ENCODE measurements at regions not wholly inside any gene's neighbourhood (a gene's known extent, or its start where the extent isn't known, plus 50 kb on each side); places are given as distances from the start of the nearest gene placed in this dataset.

- Histone ChIP-seq H3K4me3 (no peak overlapping the region), H3K4me1 (replicated peaks in 1 of 2) (no peaks in the 10 kb centered on the region), H3K27ac (no peak overlapping the region), H3K9me3 (replicated peaks in 1 of 3) (no peaks in the 10 kb centered on the region), H3K36me3 (replicated peaks in 1 of 2) (no peaks in the 10 kb centered on the region), H3K27me3 (no peaks in the 10 kb centered on the region)
- no peak for TF ChIP-seq POLR2A (IDR thresholded peaks at IDR 0.05)
- no peak for DNase-seq
- intact Hi-C loops (cut with DNase I) = no loop called here
- WGBS, 4 donors = 78 to 83% (median 81%) methylated on average over 10 to 17 of the region's 17 CpGs
Observed at GRCh38 chr20:50248104-50248641, 57.5 kb downstream of the CEBPB start.

DNA sequence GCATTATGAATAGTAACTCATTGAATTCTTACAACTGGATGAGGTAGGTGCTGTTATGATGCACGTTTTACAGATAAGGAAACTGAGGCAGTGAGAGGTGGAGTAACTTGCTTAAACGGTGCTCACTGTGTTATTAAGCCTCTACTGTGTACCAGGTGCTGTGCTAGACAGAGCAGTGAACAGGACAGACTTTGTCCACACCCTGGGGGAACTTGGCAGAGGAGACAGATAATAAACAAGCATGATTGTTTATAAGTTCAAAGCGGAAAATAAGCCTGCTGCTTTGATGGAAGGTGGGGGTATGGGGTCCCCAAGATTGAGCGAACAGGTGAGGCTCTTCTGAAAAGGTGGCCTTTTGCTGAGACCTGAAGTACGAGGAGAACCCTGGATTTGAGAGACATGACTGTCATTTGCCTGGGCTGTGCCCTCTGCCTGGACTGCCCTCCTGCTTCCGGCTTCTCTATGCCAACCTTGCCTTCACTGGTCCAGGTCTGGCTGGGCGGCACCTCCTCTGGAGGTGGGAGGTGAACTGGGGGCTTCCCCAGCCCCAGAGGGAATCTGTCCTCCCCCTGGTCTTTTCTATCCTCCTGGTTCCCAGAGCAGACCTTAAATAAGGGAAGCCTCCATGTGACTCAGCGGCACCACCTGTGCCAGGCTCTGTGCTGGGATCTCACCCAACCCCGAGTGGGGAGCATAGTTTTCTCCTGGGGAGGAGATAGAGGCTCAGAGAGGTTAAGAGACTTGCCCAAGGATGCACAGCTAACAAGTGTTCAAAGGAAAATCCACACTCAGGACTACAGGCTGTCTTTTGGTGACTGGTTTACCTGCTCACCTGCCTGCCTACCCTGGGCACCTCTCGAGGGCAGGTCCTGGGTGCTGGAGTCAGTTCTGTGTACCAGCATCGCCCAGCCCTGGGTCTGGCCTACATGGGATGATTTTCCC is 59.1 kb downstream of the CEBPB start:
- 73 to 83% (median 77%) methylated on average over 9 to 11 of the region's 11 CpGs for WGBS, 4 donors

GRCh38 chr20:50250679-50251382 is 60.2 kb downstream of the CEBPB start:
- Histone ChIP-seq H3K9me3 (replicated peaks in 1 of 3) (no peaks in the 10 kb centered on the region), H3K27ac (no peak overlapping the region), H3K36me3 (replicated peaks in 1 of 2) (no peaks in the 10 kb centered on the region), H3K4me3 (no peak overlapping the region), H3K27me3 (no peaks in the 10 kb centered on the region), H3K4me1 (replicated peaks in 1 of 2) (no peaks in the 10 kb centered on the region)
- no peak for DNase-seq
- TF ChIP-seq POLR2A (IDR thresholded peaks at IDR 0.05) = no peak
- TF ChIP-seq, protein P1, sequence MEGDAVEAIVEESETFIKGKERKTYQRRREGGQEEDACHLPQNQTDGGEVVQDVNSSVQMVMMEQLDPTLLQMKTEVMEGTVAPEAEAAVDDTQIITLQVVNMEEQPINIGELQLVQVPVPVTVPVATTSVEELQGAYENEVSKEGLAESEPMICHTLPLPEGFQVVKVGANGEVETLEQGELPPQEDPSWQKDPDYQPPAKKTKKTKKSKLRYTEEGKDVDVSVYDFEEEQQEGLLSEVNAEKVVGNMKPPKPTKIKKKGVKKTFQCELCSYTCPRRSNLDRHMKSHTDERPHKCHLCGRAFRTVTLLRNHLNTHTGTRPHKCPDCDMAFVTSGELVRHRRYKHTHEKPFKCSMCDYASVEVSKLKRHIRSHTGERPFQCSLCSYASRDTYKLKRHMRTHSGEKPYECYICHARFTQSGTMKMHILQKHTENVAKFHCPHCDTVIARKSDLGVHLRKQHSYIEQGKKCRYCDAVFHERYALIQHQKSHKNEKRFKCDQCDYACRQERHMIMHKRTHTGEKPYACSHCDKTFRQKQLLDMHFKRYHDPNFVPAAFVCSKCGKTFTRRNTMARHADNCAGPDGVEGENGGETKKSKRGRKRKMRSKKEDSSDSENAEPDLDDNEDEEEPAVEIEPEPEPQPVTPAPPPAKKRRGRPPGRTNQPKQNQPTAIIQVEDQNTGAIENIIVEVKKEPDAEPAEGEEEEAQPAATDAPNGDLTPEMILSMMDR (IDR thresholded peaks at IDR 0.05) = no peak
- intact Hi-C loops (cut with DNase I) = no loop called here
- WGBS, 4 donors = 83 to 90% (median 85%) methylated on average over 1 to 15 of the region's 15 CpGs

More for the DNA sequence above, 59.1 kb downstream of the CEBPB start:
- intact Hi-C loops (cut with DNase I) = no loop called here
- no peak for DNase-seq
- no peak overlapping the region for H3K4me3 ChIP-seq
- H3K9me3 ChIP-seq (replicated peaks in 1 of 3) = no peaks in the 10 kb centered on the region
- no peak overlapping the region for H3K27ac ChIP-seq
- TF ChIP-seq POLR2A (IDR thresholded peaks at IDR 0.05) = no peak
- TF ChIP-seq, protein P1 (IDR thresholded peaks at IDR 0.05) = no peak
- H3K4me1 ChIP-seq (replicated peaks in 1 of 2) = no peaks in the 10 kb centered on the region
- no peaks in the 10 kb centered on the region for H3K36me3 ChIP-seq (replicated peaks in 1 of 2)
- no peaks in the 10 kb centered on the region for H3K27me3 ChIP-seq

DNA sequence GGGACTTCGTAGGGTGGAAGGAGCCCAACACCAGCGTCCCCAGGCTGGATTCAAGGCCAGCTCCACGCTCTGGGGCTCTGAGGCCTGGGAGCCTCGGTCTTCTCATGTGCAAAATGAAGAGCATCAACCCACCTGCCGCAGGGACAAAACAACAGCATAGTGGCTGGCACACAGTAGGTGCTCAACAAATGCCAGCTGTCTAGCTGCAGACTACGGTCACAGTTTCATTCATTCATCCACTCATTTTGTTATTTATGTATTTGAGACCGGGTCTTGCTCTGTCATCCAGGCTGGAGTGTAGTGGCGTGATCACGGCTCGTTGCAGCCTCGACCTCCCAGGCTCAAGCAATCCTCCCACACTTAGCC is 60.7 kb downstream of the CEBPB start:
- TF ChIP-seq, protein P1 (IDR thresholded peaks at IDR 0.05) = no peak
- no peak for TF ChIP-seq POLR2A (IDR thresholded peaks at IDR 0.05)

More for the DNA sequence above, 60.7 kb downstream of the CEBPB start:
- H3K27me3 ChIP-seq = no peaks in the 10 kb centered on the region
- no peaks in the 10 kb centered on the region for H3K36me3 ChIP-seq (replicated peaks in 1 of 2)
- WGBS, 4 donors = 88 to 95% (median 91%) methylated on average over 7 to 11 of the region's 11 CpGs
- H3K9me3 ChIP-seq (replicated peaks in 1 of 3) = no peaks in the 10 kb centered on the region
- no peaks in the 10 kb centered on the region for H3K4me1 ChIP-seq (replicated peaks in 1 of 2)
- no peak for DNase-seq
- intact Hi-C loops (cut with DNase I) = no loop called here
- H3K27ac ChIP-seq = no peak overlapping the region
- H3K4me3 ChIP-seq = no peak overlapping the region

All from adrenal gland (tissue), 9 donors.